Cerebellar cortex (tissue), 1 donor: ENCODE measurements at regions not wholly inside any gene's neighbourhood (a gene's known extent, or its start where the extent isn't known, plus 50 kb on each side); places are given as distances from the start of the nearest gene placed in this dataset.

Experiments
- DNase-seq: peaks from one replicate; pipeline ENCODE4 v3.0.0-alpha.2; 2015; ENCODE audit warnings: low spot score

GRCh38 chr6:145020543-145020942 is 714.8 kb downstream of the EPM2A start:
- DNase-seq = no peak

GRCh38 chr6:145022199-145022796 is 713.0 kb downstream of the EPM2A start:
- DNase-seq = no peak

- DNase-seq = no peak
These were observed 712.1 kb downstream of the EPM2A start for GRCh38 chr6:145023116-145023726.

GRCh38 chr6:145025488-145025887 is 709.8 kb downstream of the EPM2A start:
- DNase-seq = no peak

- no peak for DNase-seq
These were observed 709.0 kb downstream of the EPM2A start for GRCh38 chr6:145026267-145026679.

GRCh38 chr6:145028144-145028818 is 707.0 kb downstream of the EPM2A start:
- peak; percentile 17 for DNase-seq

GRCh38 chr6:145031001-145031400 is 704.3 kb downstream of the EPM2A start:
- DNase-seq = no peak

GRCh38 chr6:145031962-145032361 is 703.4 kb downstream of the EPM2A start:
- DNase-seq = no peak

- no peak for DNase-seq
These were observed 702.7 kb downstream of the EPM2A start for GRCh38 chr6:145032562-145033145.

- no peak for DNase-seq
These were observed 700.7 kb downstream of the EPM2A start for GRCh38 chr6:145034664-145035063.

GRCh38 chr6:145036236-145036635 is 699.1 kb downstream of the EPM2A start:
- DNase-seq = no peak

GRCh38 chr6:145036848-145037567 is 698.3 kb downstream of the EPM2A start:
- DNase-seq = no peak

GRCh38 chr6:145042559-145042958 is 692.8 kb downstream of the EPM2A start:
- DNase-seq = no peak

- DNase-seq = no peak
These were observed 691.3 kb downstream of the EPM2A start for GRCh38 chr6:145043926-145044500.

- DNase-seq = no peak
These were observed 690.6 kb downstream of the EPM2A start for GRCh38 chr6:145044641-145045246.

GRCh38 chr6:145045582-145045981 is 689.7 kb downstream of the EPM2A start:
- no peak for DNase-seq

GRCh38 chr6:145047891-145048290 is 687.4 kb downstream of the EPM2A start:
- no peak for DNase-seq

GRCh38 chr6:145051661-145052060 is 683.7 kb downstream of the EPM2A start:
- DNase-seq = no peak

- no peak for DNase-seq
These were observed 679.8 kb downstream of the EPM2A start for GRCh38 chr6:145055567-145055966.

- no peak for DNase-seq
These were observed 674.6 kb downstream of the EPM2A start for GRCh38 chr6:145060714-145061113.

GRCh38 chr6:145063091-145063490 is 672.2 kb downstream of the EPM2A start:
- no peak for DNase-seq

- no peak for DNase-seq
These were observed 667.9 kb downstream of the EPM2A start for GRCh38 chr6:145067430-145067829.
